ENCODE measurements at regions not wholly inside any gene's neighbourhood (a gene's known extent, or its start where the extent isn't known, plus 50 kb on each side); places are given as distances from the start of the nearest gene placed in this dataset.
"Not testable (repeated sequence)": the region's sequence is repeated elsewhere in the genome, so short reads cannot be mapped to it uniquely, and the experiment has no call there.

DNA sequence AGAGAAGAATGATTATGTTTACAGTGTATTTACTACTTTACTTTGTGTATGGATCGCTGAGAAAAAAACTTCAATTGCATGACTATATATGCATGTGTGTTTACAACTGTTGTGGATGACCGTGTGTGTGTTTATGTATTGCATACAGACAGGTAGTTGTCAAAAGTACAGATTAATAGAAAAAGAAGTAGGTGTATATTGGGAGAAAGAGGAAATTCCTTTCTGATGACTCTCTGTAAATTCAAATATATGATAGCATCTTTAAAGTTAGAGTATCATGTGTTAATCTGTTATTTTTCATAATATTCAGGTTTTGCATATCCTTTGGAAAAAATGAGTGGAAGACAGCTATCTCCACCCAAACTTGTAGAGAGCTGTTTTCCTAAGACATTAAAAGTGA lies 160.4 kb upstream of the AGR3 start:
- ChIA-PET CTCF (no interaction called here), POLR2A (no interaction called here)

GRCh38 chr7:17043012-17043877 lies 161.5 kb upstream of the AGR3 start:
- ChIA-PET POLR2A (no interaction called here), CTCF (no interaction called here)

DNA sequence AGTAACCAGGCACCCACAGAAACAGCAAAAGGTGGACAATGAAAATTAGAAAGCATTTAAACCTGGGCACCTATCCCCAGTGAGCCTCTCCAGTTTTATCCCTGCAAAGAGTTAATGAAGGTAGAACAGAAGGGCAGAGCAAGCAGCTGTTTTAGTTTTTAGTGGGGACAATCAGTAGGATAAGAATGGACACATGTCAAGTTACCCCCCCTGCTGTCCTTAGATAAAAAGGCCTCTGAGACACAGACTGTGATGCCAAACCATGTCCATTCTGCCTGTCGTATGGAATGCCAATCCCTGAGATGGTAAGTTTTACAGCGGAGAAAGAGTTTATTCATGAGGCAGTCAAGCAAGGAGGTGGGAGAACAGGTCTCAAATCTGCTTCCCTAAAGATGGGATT lies 162.6 kb upstream of the AGR3 start:
- ChIA-PET CTCF (interaction anchor here (1.7 kb wide), 1 partner anchor 9 kb away, joined by 3 read pairs; no protein-coding TSS in a partner anchor), POLR2A (interaction anchor here (0.6 kb wide), 1 partner anchor 14 kb away, joined by 3 read pairs; no protein-coding TSS in a partner anchor)

DNA sequence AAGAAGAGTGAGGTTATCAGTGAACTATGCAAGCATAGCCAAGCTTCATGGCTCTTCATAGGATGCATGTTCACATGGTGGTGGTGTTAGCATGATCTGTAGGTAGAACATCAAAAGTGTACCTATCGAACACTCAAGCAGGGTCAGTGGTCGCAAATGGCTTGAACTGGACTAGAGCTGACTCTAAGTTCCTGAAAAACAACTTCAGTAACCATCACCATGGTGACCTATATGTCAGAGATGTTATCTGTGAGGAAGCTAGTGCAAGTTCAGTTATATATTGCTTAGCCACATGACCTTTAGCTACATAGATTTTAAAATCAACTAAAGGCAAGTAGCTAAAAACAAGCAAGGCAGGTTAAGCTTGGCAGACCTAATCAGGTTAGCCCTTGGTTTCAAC lies 163.1 kb upstream of the AGR3 start:
- POLR2A ChIA-PET, result interaction anchor here (0.5 kb wide), 1 partner anchor 253 kb away, joined by 4 read pairs; no protein-coding TSS in a partner anchor

DNA sequence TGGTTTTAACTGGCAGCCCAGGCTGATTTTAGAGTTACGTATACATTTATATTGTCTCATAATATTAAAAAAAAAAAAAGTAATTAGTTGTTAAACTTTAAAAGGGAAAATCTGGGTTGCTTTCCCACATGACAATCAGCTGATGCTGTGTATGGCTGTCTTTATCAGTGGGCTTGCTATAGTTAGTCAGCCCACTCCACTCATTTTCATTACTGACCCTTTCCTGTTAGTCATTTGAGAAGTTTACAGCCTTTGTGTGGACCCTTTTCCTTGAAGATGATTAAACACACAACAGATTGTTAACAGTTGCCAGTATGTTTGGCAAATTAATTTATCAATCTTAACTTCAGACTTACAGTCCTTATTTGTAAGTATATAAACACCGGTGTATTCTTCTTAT lies 164.5 kb upstream of the AGR3 start:
- ChIA-PET CTCF (no interaction called here), POLR2A (no interaction called here)

More for the DNA sequence above, 163.1 kb upstream of the AGR3 start:
- CTCF ChIA-PET, result interaction anchor here (1.7 kb wide), 1 partner anchor 10 kb away, joined by 3 read pairs; no protein-coding TSS in a partner anchor

GRCh38 chr7:17046666-17047065 lies 164.9 kb upstream of the AGR3 start:
- POLR2A ChIA-PET, result no interaction called here
- CTCF ChIA-PET, result no interaction called here

- CTCF ChIA-PET, POLR2A ChIA-PET: not testable (repeated sequence)
Observed at GRCh38 chr7:17053164-17053563, 171.4 kb upstream of the AGR3 start.

GRCh38 chr7:17054206-17054605 lies 172.4 kb upstream of the AGR3 start:
- ChIA-PET POLR2A (no interaction called here), CTCF (no interaction called here)

DNA sequence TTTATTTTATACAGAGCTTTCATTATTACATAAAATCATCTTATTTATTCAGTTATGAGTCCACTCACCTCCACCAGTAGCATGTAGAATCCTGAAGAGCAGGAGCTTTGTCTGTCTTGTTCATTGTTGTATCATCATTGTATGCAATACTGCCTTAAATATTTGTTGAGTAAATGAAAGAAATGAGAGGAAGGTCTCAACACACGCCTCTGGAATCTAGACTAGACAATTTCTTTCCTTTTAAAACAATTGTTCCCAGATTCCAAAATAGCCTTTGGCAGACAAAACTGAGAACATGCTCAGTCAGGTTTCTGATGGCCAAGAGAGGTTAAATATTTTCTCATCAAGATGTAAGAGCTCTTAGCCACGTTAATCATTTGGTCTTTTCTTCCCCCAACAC lies 173.1 kb upstream of the AGR3 start:
- POLR2A ChIA-PET, result no interaction called here
- CTCF ChIA-PET, result no interaction called here

DNA sequence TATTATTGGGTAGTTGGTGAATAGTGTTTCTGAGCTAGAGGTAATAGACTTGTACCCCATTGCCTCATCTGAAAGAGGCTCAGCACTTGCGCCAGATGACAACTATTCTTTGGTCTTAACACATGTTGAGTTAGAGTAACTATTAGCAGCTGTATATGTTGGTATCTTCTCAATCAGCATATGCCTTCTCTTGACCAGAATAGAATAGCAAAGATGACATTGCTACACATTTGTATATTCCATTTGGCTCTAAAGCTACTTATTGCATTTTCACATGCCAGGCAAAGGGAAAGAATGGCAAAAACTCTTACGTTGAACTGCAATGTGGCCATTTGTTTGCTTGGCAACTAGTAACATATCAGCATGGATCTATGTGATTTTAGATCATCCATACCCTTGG lies 173.8 kb upstream of the AGR3 start:
- POLR2A ChIA-PET, result no interaction called here

GRCh38 chr7:17056491-17057142 lies 174.8 kb upstream of the AGR3 start:
- CTCF ChIA-PET, result no interaction called here

More for the DNA sequence above, 173.8 kb upstream of the AGR3 start:
- CTCF ChIA-PET, result no interaction called here

DNA sequence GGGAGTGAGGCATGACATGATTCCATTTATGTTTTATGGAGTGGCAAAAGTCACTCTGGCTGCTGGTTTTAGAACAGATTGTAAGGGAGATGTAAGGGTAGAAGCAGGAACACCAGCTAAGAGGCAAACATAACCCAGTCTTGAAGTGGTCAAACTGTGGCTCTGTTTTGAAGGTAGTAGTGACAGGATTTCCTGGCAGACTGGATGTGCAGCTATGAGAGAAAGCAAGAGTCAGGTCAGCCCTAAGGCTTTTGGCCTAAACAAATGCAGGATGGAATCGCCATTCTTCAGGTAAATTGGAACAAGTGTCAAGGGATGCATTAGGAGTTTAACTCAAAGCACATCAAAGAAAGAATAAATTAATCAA lies 175.3 kb upstream of the AGR3 start:
- ChIA-PET CTCF (no interaction called here), POLR2A (no interaction called here)

More at GRCh38 chr7:17056491-17057142, 174.8 kb upstream of the AGR3 start:
- POLR2A ChIA-PET, result no interaction called here

DNA sequence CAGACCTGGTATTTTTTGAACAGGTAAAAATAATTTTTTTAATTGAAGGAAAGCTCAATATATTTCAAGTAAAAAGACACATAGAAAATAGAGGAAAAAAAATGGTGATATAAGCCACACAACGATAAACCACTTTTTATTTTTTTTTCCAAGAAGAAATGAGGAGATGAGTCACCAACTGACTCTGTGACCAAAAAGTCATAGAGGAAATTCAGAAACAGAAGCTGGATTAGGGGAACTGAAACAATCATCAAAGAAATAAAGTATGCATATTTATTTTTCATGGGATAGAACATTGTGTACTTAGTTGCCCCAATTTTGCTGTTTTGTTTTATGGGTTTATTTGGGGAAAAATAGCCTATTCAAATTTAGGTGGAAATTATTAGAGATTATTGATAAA lies 176.8 kb upstream of the AGR3 start:
- ChIA-PET CTCF (no interaction called here), POLR2A (interaction anchor here (0.6 kb wide), 1 partner anchor 14 kb away, joined by 3 read pairs; no protein-coding TSS in a partner anchor)

GRCh38 chr7:17060051-17060450 lies 178.3 kb upstream of the AGR3 start:
- ChIA-PET CTCF (no interaction called here), POLR2A (no interaction called here)

DNA sequence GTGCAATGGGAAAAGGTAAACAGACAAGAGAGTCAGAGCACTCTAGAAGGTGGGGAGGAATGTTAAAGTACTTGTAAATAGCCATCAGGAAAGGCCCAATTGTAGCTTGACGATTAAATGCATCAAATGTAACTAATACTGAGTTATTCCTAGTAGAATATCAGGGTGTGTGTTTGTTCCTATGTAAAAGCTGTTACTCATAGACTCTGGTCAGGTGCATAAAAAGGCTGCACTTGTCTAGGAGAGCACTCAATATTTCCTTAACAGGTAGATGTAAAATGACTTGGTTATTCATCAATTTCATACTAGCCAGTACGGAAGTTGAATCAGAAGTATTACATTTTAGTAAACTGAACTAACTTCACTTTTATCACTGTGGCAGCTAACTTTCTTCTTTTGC lies 179.7 kb upstream of the AGR3 start:
- POLR2A ChIA-PET, result no interaction called here
- CTCF ChIA-PET, result no interaction called here

- ChIA-PET POLR2A (no interaction called here), CTCF (no interaction called here)
Observed at GRCh38 chr7:17062151-17063044, 180.6 kb upstream of the AGR3 start.

- ChIA-PET CTCF (no interaction called here), POLR2A (no interaction called here)
Observed at GRCh38 chr7:17063045-17063383, 181.2 kb upstream of the AGR3 start.

DNA sequence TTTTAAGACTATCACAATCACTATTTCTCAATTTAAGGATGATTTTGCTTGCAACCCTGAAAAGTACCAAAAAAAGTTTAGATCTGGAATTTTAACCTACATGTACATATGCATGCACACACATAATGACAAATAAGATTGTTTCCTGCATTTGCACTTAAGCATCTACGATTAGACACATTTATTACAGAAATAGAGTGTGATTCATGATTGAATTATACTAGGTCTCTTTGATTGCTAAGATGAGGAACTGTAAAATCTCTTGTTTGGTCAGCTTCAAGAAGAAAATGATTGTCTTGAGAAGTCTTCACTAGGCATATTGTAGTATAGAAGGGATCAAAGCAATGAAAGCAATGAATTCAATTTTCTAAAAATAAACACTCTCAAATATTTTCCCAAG lies 185.9 kb upstream of the AGR3 start:
- ChIA-PET POLR2A (no interaction called here), CTCF (no interaction called here)

DNA sequence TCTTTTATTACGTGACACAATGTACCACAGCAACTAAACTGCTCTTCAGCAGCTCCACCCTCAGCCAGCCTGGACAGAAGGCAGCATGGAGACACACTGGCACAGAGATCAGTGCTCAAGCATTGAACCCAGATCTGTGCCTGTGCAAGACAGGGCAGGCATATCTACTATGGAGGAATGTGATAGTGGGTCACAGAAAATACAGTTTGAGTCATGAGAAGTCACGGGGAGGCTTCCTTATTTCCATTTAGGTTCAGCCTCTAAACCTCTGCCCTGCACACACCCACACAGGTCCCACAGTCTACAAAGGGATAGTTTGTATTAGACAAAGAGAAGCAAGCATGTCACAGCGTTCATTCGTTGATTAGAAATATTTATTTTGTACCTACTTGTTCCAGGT lies 187.4 kb upstream of the AGR3 start:
- CTCF ChIA-PET, result no interaction called here
- POLR2A ChIA-PET, result no interaction called here

- ChIA-PET POLR2A (no interaction called here), CTCF (no interaction called here)
Observed at GRCh38 chr7:17070231-17070708, 188.5 kb upstream of the AGR3 start.

DNA sequence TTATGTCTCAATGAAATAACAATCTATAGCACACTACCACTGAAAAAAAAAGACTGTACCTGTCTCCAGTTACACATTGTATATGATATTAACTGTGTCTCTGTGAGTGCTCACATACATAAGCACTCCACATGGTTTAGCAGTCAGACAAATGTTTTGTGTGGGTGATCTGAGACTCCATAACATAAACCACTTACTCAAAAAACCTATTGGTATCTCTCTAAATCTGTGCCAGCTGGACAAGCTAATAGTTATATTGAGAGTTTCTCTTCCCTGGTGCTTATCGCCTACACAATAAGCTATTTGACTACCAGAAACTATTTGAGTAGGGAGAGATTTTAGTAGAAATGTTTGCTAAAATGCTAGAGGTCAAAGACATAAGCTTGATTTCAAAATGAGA lies 190.1 kb upstream of the AGR3 start:
- CTCF ChIA-PET, result no interaction called here
- POLR2A ChIA-PET, result no interaction called here

All from activated CD8-positive, alpha-beta memory T cell treated with anti-CD3 and anti-CD28 coated beads for 36 hours (primary cell).